Duodenal mucosa (tissue), 2 donors: ENCODE measurements at regions not wholly inside any gene's neighbourhood (a gene's known extent, or its start where the extent isn't known, plus 50 kb on each side); places are given as distances from the start of the nearest gene placed in this dataset.

ENCODE experiments used
- H3K27ac ChIP-seq: one replicate; pipeline ENCODE4 v1.7.0; 2013; ENCODE audit warnings: low read depth, low read length
- H3K27me3 ChIP-seq, 2 donors: one replicate each; pipeline ENCODE4 v1.7.0; 2013; ENCODE audit warnings: low read length in 2 of 2, control low read depth in 1 of 2; ENCODE audit not compliant: insufficient read depth in 2 of 2, control insufficient read depth in 1 of 2
- H3K36me3 ChIP-seq, 2 donors: one replicate each; pipeline ENCODE4 v1.7.0; 2013; ENCODE audit warnings: low read length in 2 of 2, control low read depth in 1 of 2; ENCODE audit not compliant: insufficient read depth in 2 of 2, control insufficient read depth in 1 of 2
- H3K4me1 ChIP-seq, 2 donors: one replicate each; pipeline ENCODE4 v1.7.0; 2013; ENCODE audit warnings: low read length in 2 of 2, control low read depth in 1 of 2; ENCODE audit not compliant: insufficient read depth in 2 of 2, control insufficient read depth in 1 of 2
- H3K4me3 ChIP-seq, 2 donors: one replicate each; pipeline ENCODE4 v1.7.0; 2013; ENCODE audit warnings: low read length in 2 of 2, low read depth in 1 of 2
- H3K9ac ChIP-seq, 2 donors: one replicate each; pipeline ENCODE4 v1.7.0; 2013; ENCODE audit warnings: low read length in 2 of 2, low read depth in 1 of 2
- H3K9me3 ChIP-seq, 2 donors: one replicate each; pipeline ENCODE4 v1.7.0; 2013; ENCODE audit warnings: low read length in 2 of 2, control low read depth in 1 of 2; ENCODE audit not compliant: control insufficient read depth in 1 of 2

- H3K36me3 ChIP-seq, result no peaks in the 10 kb centered on the region
- H3K9me3 ChIP-seq, result no peaks in the 10 kb centered on the region
- H3K4me3 ChIP-seq, result no peak overlapping the region
- H3K27ac ChIP-seq, result no peak overlapping the region
- H3K27me3 ChIP-seq, result no peaks in the 10 kb centered on the region
- H3K4me1 ChIP-seq, result no peaks in the 10 kb centered on the region
- H3K9ac ChIP-seq, result no peak overlapping the region
Observed at GRCh38 chr1:90534116-90534515, 183.0 kb downstream of the BARHL2 start.

- H3K36me3 ChIP-seq, result no peaks in the 10 kb centered on the region
- H3K27me3 ChIP-seq, result no peaks in the 10 kb centered on the region
- no peaks in the 10 kb centered on the region for H3K4me1 ChIP-seq
- H3K4me3 ChIP-seq, result no peak overlapping the region
- no peak overlapping the region for H3K27ac ChIP-seq
- no peak overlapping the region for H3K9ac ChIP-seq
- H3K9me3 ChIP-seq, result no peaks in the 10 kb centered on the region
Observed at GRCh38 chr1:90526954-90527353, 190.1 kb downstream of the BARHL2 start.

DNA sequence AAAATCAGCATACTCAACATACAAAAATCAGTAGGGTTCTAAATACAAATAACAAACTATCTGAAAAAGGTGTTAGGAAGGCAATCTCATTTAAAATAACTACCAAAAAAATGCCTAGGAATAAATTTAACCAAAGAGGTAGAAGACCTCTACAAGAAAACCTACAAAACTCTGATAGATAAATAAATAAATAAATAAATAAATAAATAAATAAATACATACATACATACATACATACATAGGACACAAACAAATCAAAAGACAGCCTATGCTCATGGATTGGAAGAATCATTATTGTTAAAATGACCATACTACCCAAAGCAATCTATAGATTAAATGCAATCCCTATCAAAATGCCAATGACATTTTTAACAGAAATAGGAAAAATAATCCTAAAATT lies 194.7 kb downstream of the BARHL2 start:
- no peaks in the 10 kb centered on the region for H3K27me3 ChIP-seq
- H3K9ac ChIP-seq, result no peak overlapping the region
- H3K4me1 ChIP-seq, result no peaks in the 10 kb centered on the region
- no peaks in the 10 kb centered on the region for H3K9me3 ChIP-seq
- no peaks in the 10 kb centered on the region for H3K36me3 ChIP-seq
- no peak overlapping the region for H3K27ac ChIP-seq
- H3K4me3 ChIP-seq, result no peak overlapping the region

DNA sequence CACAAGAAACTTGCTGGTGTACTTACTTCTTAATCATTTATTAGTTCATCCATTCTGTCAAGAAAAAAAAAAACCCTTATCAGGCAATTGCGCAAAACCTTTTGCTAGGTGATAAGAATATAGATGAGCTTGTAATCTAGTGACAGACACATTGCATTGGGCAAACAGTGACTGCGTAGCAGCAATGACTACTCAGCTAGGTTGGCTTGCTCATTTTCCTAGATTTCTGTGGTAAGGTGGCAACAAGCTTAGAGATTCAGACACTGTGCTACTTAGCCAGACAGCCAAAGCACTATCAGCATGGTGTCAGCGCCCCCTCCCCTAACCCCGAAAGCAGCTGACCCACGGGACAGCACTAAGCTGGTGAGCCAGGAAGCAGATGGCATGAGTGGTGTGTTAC lies 203.1 kb downstream of the BARHL2 start:
- Histone ChIP-seq H3K4me3 (no peak overlapping the region), H3K27me3 (no peaks in the 10 kb centered on the region), H3K9me3 (no peaks in the 10 kb centered on the region), H3K9ac (no peak overlapping the region), H3K36me3 (no peaks in the 10 kb centered on the region), H3K4me1 (no peaks in the 10 kb centered on the region), H3K27ac (no peak overlapping the region)

GRCh38 chr1:90512441-90512840 lies 204.7 kb downstream of the BARHL2 start:
- Histone ChIP-seq H3K27me3 (no peaks in the 10 kb centered on the region), H3K36me3 (no peaks in the 10 kb centered on the region), H3K9me3 (no peaks in the 10 kb centered on the region), H3K9ac (no peak overlapping the region), H3K27ac (no peak overlapping the region), H3K4me1 (no peaks in the 10 kb centered on the region), H3K4me3 (no peak overlapping the region)

DNA sequence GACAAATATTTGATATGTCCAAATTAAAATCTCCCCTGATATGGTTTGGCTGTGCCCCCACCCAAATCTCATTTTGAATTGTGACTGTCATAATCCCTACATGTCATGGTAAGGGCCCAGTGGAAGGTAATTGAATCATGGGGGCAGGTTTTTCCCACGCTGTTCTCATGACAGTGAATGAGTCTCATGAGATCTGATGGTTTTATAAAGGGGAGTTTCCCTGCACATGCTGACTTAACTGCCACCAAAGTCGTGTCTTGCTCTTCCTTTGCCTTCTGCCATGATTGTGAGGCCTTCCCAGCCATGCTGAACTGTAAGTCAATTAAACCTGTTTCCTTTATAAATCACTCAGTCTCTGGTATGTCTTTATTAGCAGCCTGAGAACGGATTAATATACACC lies 207.0 kb downstream of the BARHL2 start:
- Histone ChIP-seq H3K9me3 (no peaks in the 10 kb centered on the region), H3K27me3 (no peaks in the 10 kb centered on the region), H3K4me3 (no peak overlapping the region), H3K36me3 (no peaks in the 10 kb centered on the region), H3K4me1 (no peaks in the 10 kb centered on the region), H3K27ac (no peak overlapping the region), H3K9ac (no peak overlapping the region)

GRCh38 chr1:90509225-90510048 lies 207.7 kb downstream of the BARHL2 start:
- H3K27ac ChIP-seq, result no peak overlapping the region
- H3K9ac ChIP-seq, result no peak overlapping the region

GRCh38 chr1:90508376-90509167 lies 208.5 kb downstream of the BARHL2 start:
- Histone ChIP-seq H3K9ac (no peak overlapping the region), H3K36me3 (no peaks in the 10 kb centered on the region), H3K27me3 (no peaks in the 10 kb centered on the region), H3K4me1 (no peaks in the 10 kb centered on the region), H3K4me3 (no peak overlapping the region), H3K27ac (no peak overlapping the region), H3K9me3 (no peaks in the 10 kb centered on the region)

More at GRCh38 chr1:90509225-90510048, 207.7 kb downstream of the BARHL2 start:
- Histone ChIP-seq H3K36me3 (no peaks in the 10 kb centered on the region), H3K9me3 (no peaks in the 10 kb centered on the region), H3K4me3 (no peak overlapping the region), H3K27me3 (no peaks in the 10 kb centered on the region), H3K4me1 (no peaks in the 10 kb centered on the region)

GRCh38 chr1:90507173-90507572 lies 209.9 kb downstream of the BARHL2 start:
- H3K36me3 ChIP-seq, result no peaks in the 10 kb centered on the region
- H3K4me3 ChIP-seq, result no peak overlapping the region
- H3K4me1 ChIP-seq, result no peaks in the 10 kb centered on the region
- no peak overlapping the region for H3K27ac ChIP-seq
- H3K9ac ChIP-seq, result no peak overlapping the region
- H3K9me3 ChIP-seq, result no peaks in the 10 kb centered on the region
- no peaks in the 10 kb centered on the region for H3K27me3 ChIP-seq

DNA sequence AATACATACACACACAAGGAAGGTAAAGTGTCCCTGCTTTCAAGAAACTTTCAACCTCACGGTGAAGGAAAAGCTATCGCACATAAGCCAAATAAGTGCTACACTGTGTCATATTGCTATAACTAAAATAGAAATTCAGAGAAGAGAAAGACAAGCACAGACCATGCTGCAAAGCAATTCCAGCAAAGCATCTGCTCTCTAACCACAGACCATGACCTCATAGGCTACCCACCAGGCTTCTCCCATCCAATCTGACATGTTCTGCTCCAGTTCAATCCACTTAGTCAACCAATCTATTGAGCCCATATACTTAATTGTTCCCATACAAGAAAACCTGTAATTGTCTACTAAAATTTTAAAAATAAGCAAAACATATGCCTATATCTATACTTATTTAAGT lies 211.3 kb downstream of the BARHL2 start:
- no peaks in the 10 kb centered on the region for H3K9me3 ChIP-seq
- H3K27ac ChIP-seq, result no peak overlapping the region
- H3K27me3 ChIP-seq, result no peaks in the 10 kb centered on the region
- no peaks in the 10 kb centered on the region for H3K4me1 ChIP-seq
- H3K36me3 ChIP-seq, result no peaks in the 10 kb centered on the region
- no peak overlapping the region for H3K4me3 ChIP-seq
- H3K9ac ChIP-seq, result no peak overlapping the region
